ENCODE measurements at regions not wholly inside any gene's neighbourhood (a gene's known extent, or its start where the extent isn't known, plus 50 kb on each side); places are given as distances from the start of the nearest gene placed in this dataset.

- no peak overlapping the region for H3K4me3 ChIP-seq (ENCODE audit: low read depth, low read length)
- no peak for TF ChIP-seq CTCF (IDR thresholded peaks at IDR 0.05; ENCODE audit: insufficient read depth, low read length)
- no peak for DNase-seq (ENCODE audit: low read depth)
These were observed 693.4 kb upstream of the TMEFF2 start for GRCh38 chr2:192888109-192888508.

- no peak overlapping the region for H3K4me3 ChIP-seq (ENCODE audit: low read depth, low read length)
- TF ChIP-seq CTCF (IDR thresholded peaks at IDR 0.05; ENCODE audit: insufficient read depth, low read length) = no peak
- DNase-seq (ENCODE audit: low read depth) = no peak
These were observed 692.6 kb upstream of the TMEFF2 start for GRCh38 chr2:192887337-192887736.

GRCh38 chr2:192886636-192887035 is 691.9 kb upstream of the TMEFF2 start:
- H3K4me3 ChIP-seq (ENCODE audit: low read depth, low read length) = no peak overlapping the region
- DNase-seq (ENCODE audit: low read depth) = no peak
- no peak for TF ChIP-seq CTCF (IDR thresholded peaks at IDR 0.05; ENCODE audit: insufficient read depth, low read length)

GRCh38 chr2:192885569-192886160 is 690.9 kb upstream of the TMEFF2 start:
- TF ChIP-seq CTCF (IDR thresholded peaks at IDR 0.05; ENCODE audit: insufficient read depth, low read length) = no peak
- no peak overlapping the region for H3K4me3 ChIP-seq (ENCODE audit: low read depth, low read length)
- no peak for DNase-seq (ENCODE audit: low read depth)

GRCh38 chr2:192877159-192877558 is 682.4 kb upstream of the TMEFF2 start:
- DNase-seq (ENCODE audit: low read depth) = no peak
- no peak overlapping the region for H3K4me3 ChIP-seq (ENCODE audit: low read depth, low read length)
- no peak for TF ChIP-seq CTCF (IDR thresholded peaks at IDR 0.05; ENCODE audit: insufficient read depth, low read length)

- no peak for TF ChIP-seq CTCF (IDR thresholded peaks at IDR 0.05; ENCODE audit: insufficient read depth, low read length)
- no peak overlapping the region for H3K4me3 ChIP-seq (ENCODE audit: low read depth, low read length)
- DNase-seq (ENCODE audit: low read depth) = no peak
These were observed 682.0 kb upstream of the TMEFF2 start for GRCh38 chr2:192876698-192877097.

- DNase-seq (ENCODE audit: low read depth) = no peak
- no peak for TF ChIP-seq CTCF (IDR thresholded peaks at IDR 0.05; ENCODE audit: insufficient read depth, low read length)
- H3K4me3 ChIP-seq (ENCODE audit: low read depth, low read length) = no peak overlapping the region
These were observed 660.0 kb upstream of the TMEFF2 start for GRCh38 chr2:192854706-192855105.

All from fibroblast of the aortic adventitia (primary cell).